ENCODE measurements at regions not wholly inside any gene's neighbourhood (a gene's known extent, or its start where the extent isn't known, plus 50 kb on each side); places are given as distances from the start of the nearest gene placed in this dataset.
"Not testable (repeated sequence)": the region's sequence is repeated elsewhere in the genome, so short reads cannot be mapped to it uniquely, and the experiment has no call there.

GRCh38 chr2:120513776-120514357, 167.9 kb downstream of the INHBB start:
- 88 to 93% (median 93%) methylated on average over 10 of the region's 10 CpGs for WGBS, 3 donors
- no peaks in the 10 kb centered on the region for H3K9me3 ChIP-seq
- H3K27ac ChIP-seq, result no peak overlapping the region
- H3K4me1 ChIP-seq (ENCODE audit: insufficient read depth), result peaks cover 3% of the 10 kb centered on the region
- DNase-seq, result peak in 1 of 5 donors; percentile 18
- H3K27me3 ChIP-seq, result no peaks in the 10 kb centered on the region
- intact Hi-C loops (cut with DNase I), result no loop called here
- TF ChIP-seq EP300 (IDR thresholded peaks at IDR 0.05) (no peak), CTCF (IDR thresholded peaks at IDR 0.05) (no peak), POLR2A (IDR thresholded peaks at IDR 0.05) (no peak)
- H3K4me3 ChIP-seq, result no peak overlapping the region
- no peaks in the 10 kb centered on the region for H3K36me3 ChIP-seq

- peaks cover 3% of the 10 kb centered on the region for H3K4me1 ChIP-seq (ENCODE audit: insufficient read depth)
- DNase-seq, result peak in 2 of 5 donors; percentile 6 to 23
- WGBS, 3 donors, result 79 to 82% (median 82%) methylated on average over 8 of the region's 8 CpGs
- H3K27me3 ChIP-seq, result no peaks in the 10 kb centered on the region
- H3K4me3 ChIP-seq, result no peak overlapping the region
- no peaks in the 10 kb centered on the region for H3K36me3 ChIP-seq
- TF ChIP-seq EP300 (IDR thresholded peaks at IDR 0.05) (no peak), POLR2A (IDR thresholded peaks at IDR 0.05) (no peak)
- no peak overlapping the region for H3K27ac ChIP-seq
- no peaks in the 10 kb centered on the region for H3K9me3 ChIP-seq
- intact Hi-C loops (cut with DNase I), result no loop called here
Observed at GRCh38 chr2:120514521-120514920, 168.6 kb downstream of the INHBB start.

- H3K4me1 ChIP-seq (ENCODE audit: insufficient read depth); H3K9me3 ChIP-seq; H3K36me3 ChIP-seq; intact Hi-C loops (cut with DNase I); H3K27me3 ChIP-seq; DNase-seq; H3K27ac ChIP-seq; H3K4me3 ChIP-seq: not testable (repeated sequence)
- WGBS, 3 donors, result 97 to 100% (median 98%) methylated on average over 1 of the region's 1 CpG
Observed at GRCh38 chr2:120515066-120515758, 169.3 kb downstream of the INHBB start.

GRCh38 chr2:120515759-120516678, 170.1 kb downstream of the INHBB start:
- 49 to 56% (median 49%) methylated on average over 5 of the region's 5 CpGs for WGBS, 3 donors
- no peaks in the 10 kb centered on the region for H3K9me3 ChIP-seq
- no peak overlapping the region for H3K27ac ChIP-seq
- no peaks in the 10 kb centered on the region for H3K27me3 ChIP-seq
- H3K36me3 ChIP-seq, result no peaks in the 10 kb centered on the region
- TF ChIP-seq POLR2A (IDR thresholded peaks at IDR 0.05) (no peak), EP300 (IDR thresholded peaks at IDR 0.05) (no peak), CTCF (IDR thresholded peaks at IDR 0.05) (no peak)
- peaks cover 3% of the 10 kb centered on the region for H3K4me1 ChIP-seq (ENCODE audit: insufficient read depth)
- no peak overlapping the region for H3K4me3 ChIP-seq
- DNase-seq, result peak in 1 of 5 donors; percentile 6
- intact Hi-C loops (cut with DNase I), result no loop called here

- H3K4me1 ChIP-seq (ENCODE audit: insufficient read depth), result peaks cover 3% of the 10 kb centered on the region
- TF ChIP-seq CTCF (IDR thresholded peaks at IDR 0.05), result no peak
- TF ChIP-seq EP300 (IDR thresholded peaks at IDR 0.05), result no peak
- no peak for TF ChIP-seq POLR2A (IDR thresholded peaks at IDR 0.05)
- peak in 1 of 5 donors; percentile 29 for DNase-seq
- 7 to 16% (median 11%) methylated on average over 6 of the region's 6 CpGs for WGBS, 3 donors
- H3K27ac ChIP-seq, result no peak overlapping the region
- no peaks in the 10 kb centered on the region for H3K36me3 ChIP-seq
- no peaks in the 10 kb centered on the region for H3K9me3 ChIP-seq
- no peaks in the 10 kb centered on the region for H3K27me3 ChIP-seq
- intact Hi-C loops (cut with DNase I), result no loop called here
- no peak overlapping the region for H3K4me3 ChIP-seq
Observed at GRCh38 chr2:120516679-120517314, 170.9 kb downstream of the INHBB start.
